ENCODE measurements at regions not wholly inside any gene's neighbourhood (a gene's known extent, or its start where the extent isn't known, plus 50 kb on each side); places are given as distances from the start of the nearest gene placed in this dataset.
"Not testable (repeated sequence)": the region's sequence is repeated elsewhere in the genome, so short reads cannot be mapped to it uniquely, and the experiment has no call there.

DNA sequence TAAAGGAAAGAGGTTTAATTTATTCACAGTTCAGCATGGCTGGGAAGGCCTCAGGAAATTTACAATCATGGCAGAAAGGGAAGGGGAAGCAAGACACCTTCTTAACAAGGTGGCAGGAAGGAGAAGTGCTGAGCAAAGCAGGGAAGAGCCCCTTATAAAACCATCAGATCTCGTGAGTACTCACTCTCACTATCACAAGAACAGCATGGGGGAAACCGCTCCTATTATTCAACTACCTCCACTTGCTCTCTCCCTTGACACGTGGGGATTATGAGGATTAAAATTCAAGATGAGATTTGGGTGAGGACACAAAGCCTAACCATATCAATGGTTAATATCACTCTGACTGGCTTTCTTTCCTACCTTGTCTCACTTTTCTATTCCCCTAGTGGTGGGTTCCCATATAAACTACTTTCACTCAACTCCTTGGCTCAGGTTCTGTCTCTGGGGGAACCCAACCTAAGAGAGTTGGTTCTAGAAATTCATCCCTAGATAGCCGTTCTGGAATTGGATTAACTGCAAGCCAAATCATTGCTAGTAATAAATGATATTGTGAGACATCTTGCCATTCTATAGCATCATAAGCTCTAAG is 749.8 kb upstream of the GRAMD2B start:
- CTCF ChIA-PET = no interaction called here
- no peak overlapping the region for H3K4me3 ChIP-seq (ENCODE audit: low read depth, low read length)
- TF ChIP-seq, protein P1, sequence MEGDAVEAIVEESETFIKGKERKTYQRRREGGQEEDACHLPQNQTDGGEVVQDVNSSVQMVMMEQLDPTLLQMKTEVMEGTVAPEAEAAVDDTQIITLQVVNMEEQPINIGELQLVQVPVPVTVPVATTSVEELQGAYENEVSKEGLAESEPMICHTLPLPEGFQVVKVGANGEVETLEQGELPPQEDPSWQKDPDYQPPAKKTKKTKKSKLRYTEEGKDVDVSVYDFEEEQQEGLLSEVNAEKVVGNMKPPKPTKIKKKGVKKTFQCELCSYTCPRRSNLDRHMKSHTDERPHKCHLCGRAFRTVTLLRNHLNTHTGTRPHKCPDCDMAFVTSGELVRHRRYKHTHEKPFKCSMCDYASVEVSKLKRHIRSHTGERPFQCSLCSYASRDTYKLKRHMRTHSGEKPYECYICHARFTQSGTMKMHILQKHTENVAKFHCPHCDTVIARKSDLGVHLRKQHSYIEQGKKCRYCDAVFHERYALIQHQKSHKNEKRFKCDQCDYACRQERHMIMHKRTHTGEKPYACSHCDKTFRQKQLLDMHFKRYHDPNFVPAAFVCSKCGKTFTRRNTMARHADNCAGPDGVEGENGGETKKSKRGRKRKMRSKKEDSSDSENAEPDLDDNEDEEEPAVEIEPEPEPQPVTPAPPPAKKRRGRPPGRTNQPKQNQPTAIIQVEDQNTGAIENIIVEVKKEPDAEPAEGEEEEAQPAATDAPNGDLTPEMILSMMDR (IDR thresholded peaks at IDR 0.05; ENCODE audit: insufficient read depth, low read length, missing control alignments) = no peak
- DNase-seq (ENCODE audit: low read depth, low spot score) = no peak
- POLR2A ChIA-PET = no interaction called here

DNA sequence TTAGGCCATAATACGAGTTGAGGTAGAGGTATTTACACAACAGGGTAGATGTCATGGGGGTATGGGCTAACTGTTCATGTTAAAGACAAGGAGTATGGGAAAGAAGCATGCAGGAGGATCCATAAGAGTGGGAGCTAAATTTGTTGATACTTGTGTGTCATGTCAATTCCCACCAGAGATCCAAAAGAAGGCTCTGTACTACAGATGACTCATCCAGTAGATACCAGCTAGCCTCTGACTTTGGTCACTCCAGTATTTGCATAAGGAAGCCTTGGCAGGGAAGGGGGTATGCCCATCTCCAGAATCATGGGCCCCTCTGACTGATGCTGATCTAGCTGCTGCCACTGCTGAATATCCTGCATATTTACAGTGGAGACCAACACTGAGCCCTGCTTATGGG is 743.7 kb upstream of the GRAMD2B start:
- no peak for DNase-seq (ENCODE audit: low read depth, low spot score)
- H3K4me3 ChIP-seq (ENCODE audit: low read depth, low read length) = no peak overlapping the region
- ChIA-PET POLR2A (no interaction called here), CTCF (no interaction called here)
- TF ChIP-seq, protein P1 (IDR thresholded peaks at IDR 0.05; ENCODE audit: insufficient read depth, low read length, missing control alignments) = no peak

DNA sequence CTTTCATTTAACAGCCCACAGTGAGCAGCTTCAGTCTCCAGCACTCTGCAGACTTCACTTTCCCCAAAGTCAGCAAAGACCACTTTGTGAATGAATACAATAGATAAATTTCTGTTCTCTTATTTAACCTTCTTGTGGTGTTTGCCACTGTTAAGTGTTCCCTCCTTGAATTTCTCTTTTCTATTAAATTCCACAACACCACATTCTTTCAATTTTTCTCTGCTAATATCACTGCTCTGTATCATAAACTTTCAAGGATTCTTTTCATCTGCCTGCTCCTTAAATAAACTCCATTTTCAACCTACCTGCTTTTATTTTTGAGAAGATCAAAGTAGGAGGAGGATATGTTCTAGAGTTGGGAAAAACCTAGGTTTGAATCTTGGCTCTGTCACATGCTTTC is 739.5 kb upstream of the GRAMD2B start:
- no peak for DNase-seq (ENCODE audit: low read depth, low spot score)
- ChIA-PET POLR2A (no interaction called here), CTCF (no interaction called here)
- no peak overlapping the region for H3K4me3 ChIP-seq (ENCODE audit: low read depth, low read length)
- TF ChIP-seq, protein P1 (IDR thresholded peaks at IDR 0.05; ENCODE audit: insufficient read depth, low read length, missing control alignments) = no peak

DNA sequence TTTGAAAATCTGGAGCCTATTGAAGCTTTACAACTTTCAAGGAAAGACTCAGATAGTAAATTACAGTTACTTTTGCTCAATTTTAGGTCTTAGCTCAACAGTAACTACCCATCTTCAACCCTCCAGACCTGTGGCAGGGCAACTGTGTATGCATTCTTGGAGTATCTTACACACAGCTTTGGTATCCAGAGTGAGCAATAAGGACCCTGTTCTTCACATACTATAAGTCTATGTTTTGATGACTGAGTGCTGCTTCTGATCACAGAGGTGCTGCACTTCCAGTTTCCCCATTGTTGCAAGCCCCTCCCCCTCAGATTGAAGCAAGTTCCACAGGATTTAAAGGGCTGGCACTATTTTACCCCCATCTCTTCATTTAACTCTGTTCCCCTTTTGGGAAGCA is 737.4 kb upstream of the GRAMD2B start:
- H3K4me3 ChIP-seq (ENCODE audit: low read depth, low read length) = no peak overlapping the region
- TF ChIP-seq, protein P1 (IDR thresholded peaks at IDR 0.05; ENCODE audit: insufficient read depth, low read length, missing control alignments) = no peak
- ChIA-PET POLR2A (no interaction called here), CTCF (interaction anchor here (1.4 kb wide), 1 partner anchor 10 kb away, joined by 4 read pairs; no protein-coding TSS in a partner anchor)
- no peak for DNase-seq (ENCODE audit: low read depth, low spot score)

DNA sequence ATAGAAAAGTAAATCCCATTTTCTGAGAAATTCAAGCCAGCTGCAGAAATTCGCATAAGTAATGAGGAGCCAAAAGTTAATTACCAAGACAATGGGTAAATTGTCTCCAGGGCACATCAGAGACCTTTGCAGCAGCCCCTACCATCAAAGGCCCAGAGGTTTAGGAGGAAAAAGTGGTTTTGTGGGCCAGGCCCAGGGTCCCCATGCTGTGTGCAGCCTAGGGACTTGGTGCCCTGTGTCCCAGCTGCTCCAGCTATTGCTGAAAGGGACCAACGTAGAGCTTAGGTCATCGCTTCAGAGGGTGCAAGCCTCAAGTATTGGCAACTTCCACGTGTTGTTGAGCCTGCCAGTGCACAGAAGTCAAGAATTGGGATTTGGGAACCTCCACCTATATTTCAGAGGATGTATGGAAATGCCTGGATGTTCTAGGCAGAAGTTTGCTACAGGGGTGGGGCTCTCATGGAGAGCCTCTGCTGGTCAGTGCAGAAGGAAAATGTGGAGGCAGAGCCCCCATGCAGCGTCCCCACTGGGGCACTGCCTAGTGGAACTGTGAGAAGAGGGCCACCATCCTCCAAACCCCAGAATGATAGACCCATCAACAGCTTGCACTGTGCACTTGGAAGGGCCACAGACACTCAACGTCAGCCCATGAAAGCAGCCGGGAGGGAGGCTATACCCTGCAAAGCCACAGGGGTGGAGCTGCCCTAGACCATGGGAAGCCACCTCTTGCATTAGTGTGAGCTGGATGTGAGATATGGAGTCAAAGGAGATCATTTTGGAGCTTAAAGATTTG is 731.3 kb upstream of the GRAMD2B start:
- DNase-seq (ENCODE audit: low read depth, low spot score); H3K4me3 ChIP-seq (ENCODE audit: low read depth, low read length); POLR2A ChIA-PET; CTCF ChIA-PET: not testable (repeated sequence)

DNA sequence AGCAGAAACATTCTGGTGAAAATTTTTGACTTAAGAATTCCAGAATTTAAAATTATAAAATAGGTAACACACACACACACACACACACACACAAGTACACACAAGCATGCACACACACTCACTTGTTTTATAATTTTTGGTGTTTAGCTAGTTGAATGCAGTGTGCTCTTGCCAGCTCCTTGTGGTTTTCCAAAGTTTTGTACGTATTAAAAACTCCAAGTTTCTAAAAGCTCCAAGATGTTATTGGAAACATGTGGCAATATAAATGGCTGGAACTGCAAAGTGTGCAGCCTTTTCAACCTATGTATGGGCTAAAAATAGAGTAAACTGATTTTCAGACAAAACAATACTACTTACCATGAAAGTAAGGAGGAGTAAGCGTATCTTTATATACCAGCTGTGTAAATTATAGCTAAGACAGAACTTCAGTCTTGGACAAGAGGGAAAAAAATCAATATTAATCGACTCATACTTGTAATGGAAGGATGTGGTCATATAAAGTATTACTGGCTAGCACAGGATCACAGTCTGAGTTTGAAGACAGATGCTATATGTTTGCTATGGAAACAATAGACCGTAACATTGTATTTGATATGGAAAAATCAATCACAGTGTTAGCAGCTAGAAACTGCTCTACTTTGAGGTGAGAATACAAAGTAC is 727.1 kb upstream of the GRAMD2B start:
- H3K4me3 ChIP-seq (ENCODE audit: low read depth, low read length) = no peak overlapping the region
- ChIA-PET POLR2A (no interaction called here), CTCF (interaction anchor here (1.1 kb wide), 1 partner anchor 10 kb away, joined by 4 read pairs; no protein-coding TSS in a partner anchor)
- no peak for DNase-seq (ENCODE audit: low read depth, low spot score)
- TF ChIP-seq, protein P1 (IDR thresholded peaks at IDR 0.05; ENCODE audit: insufficient read depth, low read length, missing control alignments) = no peak
